Myocyte (in vitro differentiated cells): ENCODE measurements at regions not wholly inside any gene's neighbourhood (a gene's known extent, or its start where the extent isn't known, plus 50 kb on each side); places are given as distances from the start of the nearest gene placed in this dataset.
A peak's percentile ranks its signal among the peaks of the same experiment; 100 is the strongest.

Experiments used
- DNase-seq: peaks from one replicate; pipeline ENCODE4 v3.0.0-alpha.2; 2012; ENCODE audit warnings: low read depth

DNA sequence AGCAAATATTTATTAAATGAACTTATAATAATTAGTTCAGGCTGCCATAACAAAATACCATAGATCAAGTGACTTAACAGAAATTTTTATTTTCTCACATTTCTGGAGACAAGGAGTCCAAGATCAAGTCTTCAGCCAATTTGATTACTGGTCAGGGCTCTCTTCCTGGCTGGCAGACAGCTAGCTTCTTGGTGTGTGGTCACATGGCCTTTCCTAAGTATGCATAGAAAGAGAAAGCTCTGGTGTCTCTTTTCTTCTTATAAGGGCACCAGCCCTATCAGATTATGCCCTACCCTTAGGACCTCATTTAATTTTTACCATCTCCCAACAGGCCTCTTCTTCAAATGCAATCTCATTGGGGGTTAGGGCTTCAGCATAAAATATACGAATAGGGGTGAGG, 438.5 kb upstream of the INTU start:
- DNase-seq = no peak

DNA sequence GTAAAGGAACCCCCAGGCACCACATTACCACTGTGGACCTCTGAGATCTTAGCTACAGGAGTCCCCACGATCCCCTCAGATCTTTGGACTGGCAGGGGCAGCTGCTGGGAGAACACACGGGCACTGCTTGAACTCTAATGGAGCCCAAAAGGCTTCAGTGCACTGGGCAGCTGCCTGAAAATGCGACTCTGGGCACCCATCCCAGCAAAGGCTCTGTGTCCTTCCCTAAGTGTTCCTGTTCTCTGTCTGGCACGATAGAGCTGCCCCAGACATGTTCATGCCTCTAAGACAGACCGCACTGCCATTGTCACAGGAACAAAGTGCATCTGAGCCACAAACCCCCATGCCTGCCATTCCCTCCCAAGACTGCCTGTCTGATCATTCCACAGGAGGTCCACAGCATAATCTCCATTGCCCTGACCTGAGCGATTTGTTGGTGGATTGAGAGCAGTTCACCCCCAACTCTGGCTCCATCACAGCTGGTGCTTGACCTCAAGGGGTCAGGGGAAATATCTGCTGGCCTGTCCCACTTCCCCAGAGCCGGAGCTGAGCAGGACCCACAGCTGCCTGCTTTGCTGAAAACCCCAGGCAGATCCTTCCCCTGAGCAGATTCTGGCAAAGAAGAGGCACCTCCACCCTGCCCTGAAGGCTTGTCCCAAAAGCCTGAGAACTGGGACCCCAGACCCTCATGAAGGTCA, 436.0 kb upstream of the INTU start:
- DNase-seq = peak; percentile 79

DNA sequence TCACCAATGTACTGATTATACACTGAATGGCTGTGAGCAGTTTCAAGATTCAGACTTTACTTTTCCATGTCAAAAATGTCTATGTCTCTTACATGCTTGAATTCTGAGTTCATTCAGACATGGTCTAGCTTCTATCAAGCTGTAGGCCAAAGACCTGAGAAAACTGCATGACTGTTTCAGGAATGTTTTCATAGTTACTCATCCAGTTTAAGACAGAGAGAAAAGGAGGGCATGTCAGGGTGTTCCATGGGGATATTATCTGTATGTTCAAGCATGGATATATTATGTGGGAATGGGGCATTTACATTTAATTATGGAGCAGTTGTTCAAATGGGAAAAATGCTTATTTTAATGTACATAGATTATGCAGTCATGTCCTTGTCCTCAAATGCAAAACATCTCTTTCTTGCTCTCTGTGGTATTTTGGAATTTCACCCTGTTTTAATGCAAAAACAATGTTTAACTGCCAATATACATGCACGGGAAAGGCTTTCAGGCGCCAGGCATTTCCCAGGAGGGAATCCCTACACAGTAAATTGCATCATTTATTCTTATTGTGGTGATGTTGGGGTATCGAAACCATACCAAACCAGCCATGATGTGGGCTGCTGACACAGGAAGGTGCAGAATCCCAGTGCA, 429.1 kb upstream of the INTU start:
- peak; percentile 18 for DNase-seq

DNA sequence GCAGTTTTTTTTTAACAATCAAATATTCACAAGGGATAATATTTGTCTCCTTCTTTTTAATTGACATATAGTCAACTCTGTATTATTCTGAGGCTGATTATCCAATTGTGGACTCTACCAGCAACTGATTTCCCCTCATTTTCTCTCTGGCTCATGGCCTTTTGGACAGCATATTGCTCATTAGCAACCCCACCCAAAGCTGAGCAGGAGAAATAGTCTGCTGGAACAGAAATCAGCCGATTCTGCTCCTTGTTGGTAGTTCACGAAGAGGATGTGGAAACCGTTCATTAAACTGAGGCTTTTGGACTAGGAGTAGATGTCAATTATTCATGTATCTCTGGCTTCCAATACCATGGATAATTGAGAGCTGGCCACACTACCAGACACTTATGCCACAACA, 428.4 kb upstream of the INTU start:
- no peak for DNase-seq

DNA sequence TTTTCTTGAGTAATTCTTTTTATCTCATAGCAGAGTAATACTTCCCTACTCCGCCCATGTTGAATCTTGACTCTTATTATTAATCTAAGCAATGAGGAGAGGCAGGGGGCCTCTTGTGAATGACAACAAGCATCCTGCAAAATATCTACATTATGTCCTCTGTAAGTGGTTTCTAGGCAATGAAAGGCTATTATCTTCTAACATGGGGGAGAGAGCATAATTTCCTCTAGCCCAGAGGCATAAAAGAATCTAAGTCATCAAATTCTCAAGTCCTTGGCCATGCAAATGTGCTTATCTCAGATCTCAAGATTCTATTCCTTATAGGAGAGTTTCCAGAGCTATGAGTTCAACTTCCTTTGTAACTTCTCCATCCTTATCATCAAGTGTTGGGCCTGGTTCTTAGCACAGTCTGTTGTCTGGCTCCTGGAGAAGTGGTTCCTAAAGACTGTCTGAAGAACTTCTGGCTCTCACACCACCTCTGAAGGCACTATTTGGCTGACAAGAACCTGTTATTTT, 423.1 kb upstream of the INTU start:
- no peak for DNase-seq

DNA sequence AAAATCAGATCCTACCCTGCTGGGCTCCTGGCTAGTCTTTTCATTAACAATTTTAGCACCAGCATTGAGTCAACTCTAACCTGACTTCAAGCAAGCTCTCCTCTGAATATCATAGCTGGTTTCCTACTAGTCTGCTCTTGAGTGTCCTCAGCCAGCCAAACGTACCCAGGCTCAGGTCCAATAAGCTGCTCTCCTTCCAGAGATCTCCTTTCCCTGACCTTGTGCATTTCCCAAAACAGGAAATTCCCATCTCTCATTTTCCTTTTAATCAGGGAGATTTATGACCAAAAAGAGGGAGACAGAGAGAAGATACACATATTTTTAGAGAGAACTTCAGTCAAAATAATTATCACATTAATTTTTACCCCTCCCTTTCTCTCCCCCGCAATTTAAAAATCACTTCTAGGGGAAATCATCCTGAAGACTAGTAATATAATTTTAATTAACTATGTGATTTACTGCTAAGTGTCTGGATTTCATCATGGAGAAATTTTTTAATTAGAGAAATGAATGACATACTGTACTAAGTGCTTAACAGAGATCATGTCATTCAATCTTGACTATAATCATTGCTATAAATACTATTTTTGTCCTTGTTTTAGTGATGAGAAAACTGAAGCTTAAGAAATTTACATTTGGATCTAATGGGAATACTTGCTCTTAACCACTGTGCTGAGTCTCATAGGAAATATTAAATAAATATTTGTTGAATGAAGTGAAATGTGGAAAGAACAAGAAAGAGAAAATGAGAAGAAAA, 421.7 kb upstream of the INTU start:
- no peak for DNase-seq

DNA sequence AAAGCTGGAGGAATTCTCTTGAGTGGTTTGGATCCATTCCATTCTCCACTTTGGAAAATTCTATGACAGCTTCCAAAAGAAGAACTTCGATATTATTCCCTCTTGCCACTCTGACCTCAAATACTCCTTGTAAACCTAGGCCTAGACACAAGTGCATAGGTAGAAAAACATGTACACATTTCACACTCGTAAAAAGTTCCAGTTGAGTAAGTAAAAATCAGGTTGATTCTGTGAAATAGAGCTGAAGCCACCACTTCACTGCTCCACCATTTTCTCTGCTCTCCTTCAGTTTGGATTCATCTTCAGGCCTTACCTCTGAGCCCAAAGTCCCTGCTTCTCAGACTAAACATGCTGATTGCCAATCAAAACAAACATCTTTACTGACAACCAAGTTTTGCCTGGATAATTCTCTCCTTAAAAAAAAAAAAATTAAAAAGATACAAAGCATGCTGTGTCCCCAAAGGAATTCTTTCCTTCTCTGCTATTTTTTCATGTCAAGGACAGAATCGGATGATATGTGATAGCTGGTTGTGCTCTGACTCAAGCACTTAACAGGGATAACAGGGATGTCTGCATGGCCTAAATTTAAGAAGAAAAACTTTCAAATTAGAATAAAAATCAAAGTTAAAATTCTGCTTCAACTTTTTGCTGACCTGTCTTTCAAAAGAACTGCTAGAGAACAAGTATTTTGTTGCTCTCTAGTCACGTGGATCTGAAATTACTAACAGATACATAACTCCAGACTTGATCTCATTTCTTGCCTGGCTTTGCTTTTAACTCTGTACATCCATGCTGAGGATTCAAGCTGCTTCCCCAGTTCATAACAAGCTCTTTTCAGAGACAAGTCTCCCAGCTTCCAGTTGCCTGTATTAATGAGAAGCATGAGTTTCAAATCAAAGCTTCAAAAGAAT, 420.9 kb upstream of the INTU start:
- peak; percentile 14 for DNase-seq

DNA sequence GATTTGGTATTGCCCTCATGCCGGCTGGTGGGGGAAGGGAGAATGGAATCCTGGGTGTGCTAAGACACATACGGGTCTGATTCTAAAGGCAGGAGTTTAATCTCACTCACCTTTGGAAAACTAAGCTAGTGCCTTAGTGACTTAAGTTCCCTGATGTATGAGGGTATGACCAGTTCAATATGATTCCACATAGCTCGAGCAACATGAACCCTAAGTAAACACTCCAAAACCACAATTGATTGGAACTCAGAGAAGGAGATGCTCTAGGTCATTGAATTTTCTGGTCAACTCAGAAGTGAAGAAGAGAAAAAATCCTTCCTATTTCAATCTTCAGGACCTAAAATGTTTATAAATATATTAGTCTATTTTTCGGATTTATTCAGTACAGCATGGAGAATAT, 420.1 kb upstream of the INTU start:
- DNase-seq = no peak

DNA sequence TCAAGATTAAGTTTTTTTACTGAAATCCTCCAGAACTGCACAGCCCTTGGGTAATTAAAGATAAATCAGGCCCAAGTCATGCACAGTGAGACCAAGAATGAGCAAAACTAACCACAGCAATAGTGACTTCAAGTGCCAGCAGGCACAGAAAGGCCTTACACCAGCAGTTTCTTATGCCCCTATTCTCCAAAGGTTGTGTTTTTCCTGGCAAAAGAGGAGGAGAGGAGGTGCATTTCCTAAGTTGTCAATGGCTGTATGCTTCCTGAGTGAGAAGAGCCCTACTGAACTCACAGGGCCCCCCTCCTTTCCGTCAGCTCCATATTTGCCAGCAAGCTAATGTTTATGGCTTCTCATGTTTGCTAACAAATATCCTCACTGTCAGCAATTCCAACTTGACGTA, 418.7 kb upstream of the INTU start:
- DNase-seq = no peak

DNA sequence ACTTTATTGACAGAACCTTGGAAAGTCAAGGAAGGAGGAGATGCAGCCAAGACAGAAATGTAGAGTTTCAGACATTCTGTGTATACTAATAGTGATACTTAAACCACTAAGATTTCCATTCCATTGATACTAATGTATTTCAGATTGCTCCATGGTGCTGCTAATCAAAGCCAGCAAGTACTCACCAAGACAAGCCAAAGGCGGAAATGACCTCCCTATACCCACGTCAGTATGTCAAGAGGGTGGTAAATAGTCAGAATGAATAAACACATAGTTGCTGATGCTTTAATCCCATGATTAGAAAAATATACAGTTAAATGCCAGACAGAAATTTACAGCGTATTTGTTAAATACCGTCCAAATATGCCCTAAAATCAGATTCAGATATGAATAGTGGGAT, 417.8 kb upstream of the INTU start:
- no peak for DNase-seq

DNA sequence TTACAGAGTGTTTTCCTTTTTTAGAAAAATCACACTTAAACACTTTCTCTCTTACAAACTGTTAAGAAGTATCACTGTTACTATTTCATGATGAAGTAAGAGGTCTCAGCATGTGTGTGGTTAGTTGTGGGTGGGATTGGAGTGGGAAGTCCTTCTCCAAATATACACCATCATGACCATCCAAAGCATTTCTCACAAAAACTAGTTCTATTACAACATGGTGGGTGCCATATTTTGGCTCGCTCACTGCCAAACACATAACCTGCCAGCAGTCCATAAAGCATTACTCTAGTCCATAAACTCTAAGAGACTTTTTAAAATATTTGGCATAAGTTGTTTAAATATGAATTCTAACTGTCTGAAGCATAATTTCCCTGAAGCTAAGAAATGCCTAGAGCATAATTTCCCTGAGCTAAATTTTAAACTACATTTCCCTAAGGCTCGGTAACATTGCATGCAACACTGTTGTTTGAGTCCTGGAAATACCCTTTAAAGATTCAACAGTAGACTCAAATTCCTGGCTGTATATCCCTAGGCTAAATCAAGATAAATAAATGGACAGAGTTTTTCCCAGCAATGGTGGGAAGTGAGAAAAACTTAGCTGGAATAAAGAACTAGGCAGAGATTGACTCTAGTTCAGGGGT, 415.0 kb upstream of the INTU start:
- DNase-seq = no peak

DNA sequence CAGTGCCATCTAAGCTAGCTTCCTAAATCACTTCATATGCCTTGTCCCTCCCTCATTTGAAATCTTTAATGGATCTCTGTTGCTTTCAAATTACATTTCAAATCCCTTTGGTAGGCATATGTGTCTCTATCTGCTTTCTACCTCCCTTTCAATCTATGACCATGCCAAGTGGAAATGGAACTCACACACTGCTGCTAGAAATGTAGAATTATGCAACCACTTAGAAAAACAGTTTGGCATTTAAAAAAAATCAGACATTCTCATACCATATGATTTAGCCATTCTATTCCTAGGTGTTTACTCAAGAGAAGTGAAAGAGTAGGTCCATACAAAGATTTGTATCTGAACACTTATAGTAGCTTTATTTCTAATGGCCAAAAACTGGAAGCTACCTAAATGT, 413.5 kb upstream of the INTU start:
- DNase-seq = no peak

DNA sequence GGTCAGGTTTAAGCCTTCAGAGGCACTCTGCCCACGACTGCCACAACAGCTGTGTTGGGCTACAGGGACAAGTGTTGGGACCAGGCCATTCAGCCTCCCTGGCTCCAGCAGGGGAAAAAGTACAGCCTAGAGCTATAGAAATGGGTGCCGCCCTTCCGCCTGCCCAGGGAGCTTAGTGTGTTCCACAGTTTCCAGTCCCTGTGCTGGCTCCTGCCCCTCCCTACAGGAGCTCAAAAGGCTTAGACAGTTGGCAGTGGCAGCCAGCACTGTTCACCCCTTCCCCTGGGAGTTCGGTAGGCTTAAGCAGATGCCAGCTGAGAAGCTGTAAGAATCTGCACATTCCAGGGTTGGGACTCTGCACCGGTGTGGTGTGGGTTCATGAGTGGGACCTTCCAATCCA, 408.2 kb upstream of the INTU start:
- peak; percentile 46 for DNase-seq

DNA sequence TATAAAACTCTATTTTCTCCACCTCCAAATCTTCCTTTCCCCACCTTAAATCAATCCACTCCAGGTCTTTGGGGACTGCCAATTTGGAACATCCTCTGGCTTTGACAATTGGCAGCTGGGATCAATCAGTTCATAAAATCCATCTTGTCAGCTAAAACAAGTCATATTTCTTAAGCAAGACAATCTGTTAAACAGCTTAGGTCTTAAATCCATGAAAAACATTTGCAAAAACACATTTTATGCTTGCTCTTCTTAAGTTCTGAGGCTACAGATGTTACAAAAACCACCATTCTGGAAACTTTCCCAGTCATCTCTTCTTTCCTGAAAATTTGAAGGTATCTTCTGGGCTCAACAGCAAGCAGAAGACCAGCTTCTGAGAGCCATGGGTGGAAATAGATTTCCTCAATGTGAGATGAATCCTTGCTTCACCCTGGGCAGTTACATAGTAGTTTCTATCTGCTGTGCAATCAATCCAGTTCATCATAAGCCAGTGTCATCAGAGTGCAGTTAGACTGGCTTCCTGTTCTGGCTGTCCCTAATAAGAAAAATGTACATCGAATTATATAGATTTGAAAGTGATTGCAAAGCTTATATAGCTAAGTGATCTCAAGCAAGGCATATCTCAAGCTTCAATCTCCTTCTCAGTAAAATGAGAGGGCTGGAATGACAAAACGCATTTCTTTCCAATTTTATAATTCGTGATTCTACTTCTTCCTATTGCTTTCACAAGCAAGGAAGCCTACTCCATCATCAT, 402.7 kb upstream of the INTU start:
- DNase-seq = peak; percentile 34

DNA sequence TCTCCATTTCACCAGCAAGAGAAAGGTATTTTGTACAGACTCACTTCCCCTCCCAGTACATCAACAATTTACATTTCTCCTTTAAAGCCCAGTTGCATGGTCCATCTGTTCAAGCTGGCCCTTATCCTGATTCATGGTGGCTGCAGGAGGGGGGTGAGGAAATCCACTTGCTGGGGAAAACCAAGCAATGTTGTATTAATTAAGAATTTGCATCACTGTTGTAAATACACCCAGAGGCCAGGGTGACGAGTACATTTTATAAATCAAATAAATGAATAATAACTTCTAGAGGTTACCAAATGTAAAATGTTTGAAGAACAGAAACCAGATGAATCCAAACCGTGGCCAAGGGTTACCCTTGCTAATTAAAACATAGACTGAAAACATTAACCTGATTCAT, 395.9 kb upstream of the INTU start:
- no peak for DNase-seq

DNA sequence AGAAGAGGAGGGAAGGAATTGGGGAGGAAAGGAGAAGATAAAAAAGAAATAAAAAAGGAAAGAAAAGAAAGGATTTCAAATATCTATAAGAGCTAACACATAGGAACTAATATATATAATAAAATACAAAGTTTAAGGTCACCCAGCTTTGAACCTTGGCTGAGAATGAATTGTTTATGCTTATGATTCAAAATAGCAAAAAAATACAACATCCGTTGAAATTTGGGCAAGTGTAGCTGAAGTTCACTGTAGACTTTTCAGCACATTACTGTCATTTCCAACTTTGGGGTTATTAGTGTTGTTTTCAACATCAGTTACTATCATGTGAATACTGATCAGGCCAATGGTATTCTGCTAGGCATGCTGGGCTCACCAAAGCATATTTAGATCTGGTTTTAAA, 395.2 kb upstream of the INTU start:
- no peak for DNase-seq

DNA sequence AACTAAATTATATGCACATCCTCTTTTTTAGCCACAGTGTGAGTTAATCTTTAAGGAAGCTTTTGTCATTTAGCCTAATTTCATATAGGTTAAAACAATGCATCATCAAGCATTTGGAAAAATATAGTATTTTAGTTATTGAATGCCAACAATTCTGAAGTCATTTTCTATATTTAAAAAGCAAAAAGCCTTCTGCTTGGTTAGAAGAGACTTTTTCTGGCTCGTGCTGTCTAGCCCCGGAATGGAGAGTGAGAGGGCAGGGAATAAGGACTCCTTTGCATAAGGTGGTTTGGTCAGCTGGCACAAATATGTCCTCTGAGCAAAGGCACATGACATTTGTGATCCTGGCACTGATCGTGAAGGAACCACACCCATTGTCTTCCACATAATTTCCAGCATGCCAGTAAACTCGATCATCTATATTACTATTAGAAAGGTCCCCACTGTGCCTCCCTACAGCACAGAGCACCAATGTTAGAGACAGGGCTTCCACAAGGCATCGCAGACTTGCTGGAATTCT, 393.7 kb upstream of the INTU start:
- peak; percentile 41 for DNase-seq

DNA sequence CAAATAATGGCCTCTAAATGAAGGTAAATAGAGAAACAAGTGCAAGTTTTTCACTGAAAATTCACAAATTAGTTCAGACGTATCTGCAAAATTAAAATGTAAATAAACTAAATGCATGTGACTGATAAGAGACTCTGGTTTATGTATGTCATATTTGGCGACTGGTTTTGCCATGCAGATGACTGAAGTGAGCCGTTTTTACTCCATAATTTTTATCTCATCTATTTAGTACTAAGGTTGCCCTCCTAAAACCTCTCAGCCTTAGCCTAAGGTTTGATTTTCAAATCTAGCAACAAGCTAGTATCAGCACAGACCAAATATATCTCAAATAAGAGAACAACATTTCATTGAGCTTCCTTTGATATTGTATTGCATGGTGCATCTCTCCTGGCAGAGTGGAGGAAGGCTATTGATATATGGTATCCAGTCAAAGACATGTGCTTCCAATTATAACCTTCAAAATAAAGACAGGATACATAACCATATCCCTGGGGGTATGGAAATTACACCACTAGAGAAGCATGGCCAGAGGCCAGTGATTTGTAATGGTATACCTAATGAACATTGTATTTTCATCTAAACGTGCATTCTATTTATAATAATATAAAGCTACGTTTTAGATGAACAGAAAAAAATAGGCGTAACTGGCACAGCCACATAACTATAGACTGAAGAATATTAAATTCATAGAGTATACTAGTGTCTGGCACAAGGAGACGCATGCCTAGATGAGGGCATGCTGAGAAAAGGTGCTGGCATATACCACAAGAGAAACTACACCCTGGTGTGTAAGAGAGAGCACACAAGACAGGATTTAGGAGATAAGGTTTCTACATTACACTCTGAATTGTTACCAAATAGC, 392.6 kb upstream of the INTU start:
- DNase-seq = no peak

DNA sequence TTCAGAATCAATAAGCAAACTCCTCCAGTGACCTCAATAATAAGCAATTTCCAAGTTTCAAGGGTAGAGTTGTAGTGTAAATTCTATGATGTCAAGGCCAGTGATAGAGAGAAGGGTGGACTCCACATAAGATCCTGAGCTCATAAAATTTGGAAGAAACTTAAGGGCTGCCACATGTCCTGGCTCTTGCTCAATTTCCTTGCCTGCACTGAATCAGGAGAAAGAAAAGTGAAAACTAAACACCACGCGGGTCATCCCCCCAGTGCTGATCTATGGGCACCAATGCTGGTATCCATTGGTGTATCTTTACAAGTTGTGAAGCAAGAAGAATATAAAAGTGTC, 392.0 kb upstream of the INTU start:
- no peak for DNase-seq
